ENCODE measurements at regions not wholly inside any gene's neighbourhood (a gene's known extent, or its start where the extent isn't known, plus 50 kb on each side); places are given as distances from the start of the nearest gene placed in this dataset.
"Not testable (repeated sequence)": the region's sequence is repeated elsewhere in the genome, so short reads cannot be mapped to it uniquely, and the experiment has no call there.

- Histone ChIP-seq H3K27ac (peak overlapping the region; percentile 53; the same call in 1 of the 2 replicates), H3K9me3 (ENCODE audit: low read depth, low read length) (no peaks in the 10 kb centered on the region), H3K36me3 (ENCODE audit: insufficient read depth, low read length) (peaks cover 27% of the 10 kb centered on the region), H3K9ac (ENCODE audit: insufficient read length) (no peak overlapping the region), H3K4me3 (peak overlapping the region; percentile 5; the same call in 1 of the 2 replicates)
- TF ChIP-seq EZH2 (IDR thresholded peaks at IDR 0.05), result no peak
- no peak for TF ChIP-seq FOXP2 (optimal IDR thresholded peaks at IDR 0.05; ENCODE audit: control extremely low read depth, extremely low read length, insufficient read depth)
- no peak for TF ChIP-seq POLR2AphosphoS5 (IDR thresholded peaks at IDR 0.05; ENCODE audit: borderline replicate concordance, low read depth, low read length)
- DNase-seq (ENCODE audit: low read depth, low spot score), result no peak
Observed at GRCh38 chr20:4465212-4465611, 216.1 kb upstream of the ADRA1D start.

GRCh38 chr20:4462801-4463200 lies 213.7 kb upstream of the ADRA1D start:
- H3K27ac ChIP-seq; H3K9ac ChIP-seq (ENCODE audit: insufficient read length); DNase-seq (ENCODE audit: low read depth, low spot score); H3K9me3 ChIP-seq (ENCODE audit: low read depth, low read length); H3K4me3 ChIP-seq: not testable (repeated sequence)
- H3K36me3 ChIP-seq (ENCODE audit: insufficient read depth, low read length), result peaks cover 36% of the 10 kb centered on the region

GRCh38 chr20:4459081-4459480 lies 210.0 kb upstream of the ADRA1D start:
- TF ChIP-seq FOXP2 (optimal IDR thresholded peaks at IDR 0.05; ENCODE audit: control extremely low read depth, extremely low read length, insufficient read depth), result no peak
- TF ChIP-seq EZH2 (IDR thresholded peaks at IDR 0.05), result no peak
- no peak for TF ChIP-seq POLR2AphosphoS5 (IDR thresholded peaks at IDR 0.05; ENCODE audit: borderline replicate concordance, low read depth, low read length)
- Histone ChIP-seq H3K36me3 (ENCODE audit: insufficient read depth, low read length) (peaks cover 31% of the 10 kb centered on the region), H3K27ac (no peak overlapping the region), H3K4me3 (no peak overlapping the region), H3K9me3 (ENCODE audit: low read depth, low read length) (no peaks in the 10 kb centered on the region), H3K9ac (ENCODE audit: insufficient read length) (no peak overlapping the region)
- no peak for DNase-seq (ENCODE audit: low read depth, low spot score)

- no peak overlapping the region for H3K4me3 ChIP-seq
- H3K36me3 ChIP-seq (ENCODE audit: insufficient read depth, low read length), result peaks cover 21% of the 10 kb centered on the region
- H3K27ac ChIP-seq, result no peak overlapping the region
- no peak for DNase-seq (ENCODE audit: low read depth, low spot score)
- TF ChIP-seq EZH2 (IDR thresholded peaks at IDR 0.05), result no peak
- TF ChIP-seq POLR2AphosphoS5 (IDR thresholded peaks at IDR 0.05; ENCODE audit: borderline replicate concordance, low read depth, low read length), result no peak
- no peak for TF ChIP-seq FOXP2 (optimal IDR thresholded peaks at IDR 0.05; ENCODE audit: control extremely low read depth, extremely low read length, insufficient read depth)
- no peaks in the 10 kb centered on the region for H3K9me3 ChIP-seq (ENCODE audit: low read depth, low read length)
- no peak overlapping the region for H3K9ac ChIP-seq (ENCODE audit: insufficient read length)
Observed at GRCh38 chr20:4457566-4458543, 208.8 kb upstream of the ADRA1D start.

GRCh38 chr20:4455996-4456395 lies 206.9 kb upstream of the ADRA1D start:
- no peaks in the 10 kb centered on the region for H3K9me3 ChIP-seq (ENCODE audit: low read depth, low read length)
- no peak overlapping the region for H3K27ac ChIP-seq
- H3K9ac ChIP-seq (ENCODE audit: insufficient read length), result no peak overlapping the region
- H3K4me3 ChIP-seq, result no peak overlapping the region
- TF ChIP-seq EZH2 (IDR thresholded peaks at IDR 0.05), result no peak
- TF ChIP-seq FOXP2 (optimal IDR thresholded peaks at IDR 0.05; ENCODE audit: control extremely low read depth, extremely low read length, insufficient read depth), result no peak
- no peak for TF ChIP-seq POLR2AphosphoS5 (IDR thresholded peaks at IDR 0.05; ENCODE audit: borderline replicate concordance, low read depth, low read length)
- H3K36me3 ChIP-seq (ENCODE audit: insufficient read depth, low read length), result peaks cover 12% of the 10 kb centered on the region
- no peak for DNase-seq (ENCODE audit: low read depth, low spot score)

GRCh38 chr20:4455301-4455701 lies 206.2 kb upstream of the ADRA1D start:
- H3K27ac ChIP-seq, result no peak overlapping the region
- H3K9ac ChIP-seq (ENCODE audit: insufficient read length), result no peak overlapping the region
- H3K4me3 ChIP-seq, result no peak overlapping the region
- no peaks in the 10 kb centered on the region for H3K9me3 ChIP-seq (ENCODE audit: low read depth, low read length)
- peaks cover 9% of the 10 kb centered on the region for H3K36me3 ChIP-seq (ENCODE audit: insufficient read depth, low read length)
- no peak for TF ChIP-seq POLR2AphosphoS5 (IDR thresholded peaks at IDR 0.05; ENCODE audit: borderline replicate concordance, low read depth, low read length)
- TF ChIP-seq FOXP2 (optimal IDR thresholded peaks at IDR 0.05; ENCODE audit: control extremely low read depth, extremely low read length, insufficient read depth), result no peak
- no peak for DNase-seq (ENCODE audit: low read depth, low spot score)

- no peak overlapping the region for H3K27ac ChIP-seq
- DNase-seq (ENCODE audit: low read depth, low spot score), result no peak
- no peak overlapping the region for H3K4me3 ChIP-seq
- H3K9ac ChIP-seq (ENCODE audit: insufficient read length), result no peak overlapping the region
- TF ChIP-seq POLR2AphosphoS5 (IDR thresholded peaks at IDR 0.05; ENCODE audit: borderline replicate concordance, low read depth, low read length) (no peak), EZH2 (IDR thresholded peaks at IDR 0.05) (no peak), FOXP2 (optimal IDR thresholded peaks at IDR 0.05; ENCODE audit: control extremely low read depth, extremely low read length, insufficient read depth) (no peak)
- H3K36me3 ChIP-seq (ENCODE audit: insufficient read depth, low read length), result peaks cover under 1% of the 10 kb centered on the region
- H3K9me3 ChIP-seq (ENCODE audit: low read depth, low read length), result no peaks in the 10 kb centered on the region
Observed at GRCh38 chr20:4454111-4454510, 205.0 kb upstream of the ADRA1D start.

- Histone ChIP-seq H3K27ac (no peak overlapping the region), H3K9ac (ENCODE audit: insufficient read length) (no peak overlapping the region), H3K4me3 (no peak overlapping the region), H3K36me3 (ENCODE audit: insufficient read depth, low read length) (no peaks in the 10 kb centered on the region; the same call in none of the 2 replicates), H3K9me3 (ENCODE audit: low read depth, low read length) (no peaks in the 10 kb centered on the region)
- no peak for TF ChIP-seq EZH2 (IDR thresholded peaks at IDR 0.05)
- TF ChIP-seq POLR2AphosphoS5 (IDR thresholded peaks at IDR 0.05; ENCODE audit: borderline replicate concordance, low read depth, low read length), result no peak
- TF ChIP-seq FOXP2 (optimal IDR thresholded peaks at IDR 0.05; ENCODE audit: control extremely low read depth, extremely low read length, insufficient read depth), result no peak
- no peak for DNase-seq (ENCODE audit: low read depth, low spot score)
Observed at GRCh38 chr20:4453359-4453758, 204.3 kb upstream of the ADRA1D start.
